OCI-LY7 (cell line): ENCODE measurements at regions not wholly inside any gene's neighbourhood (a gene's known extent, or its start where the extent isn't known, plus 50 kb on each side); places are given as distances from the start of the nearest gene placed in this dataset.

Experiments used
- BruUV-seq: library from RNA; stranded (reverse); fragments of 400-500 nt; replicated peaks from 2 replicates; lab custom pipeline; 2021; lab: Mats Ljungman, UMichigan
- CTCF ChIA-PET: fragments of 300-600 bp; sonication (Branson Sonifier 250); formaldehyde crosslinking; loops from one replicate; lab custom pipeline; 2022; ENCODE audit warnings: antibody characterized with exemption; ENCODE audit not compliant: unreplicated experiment; lab: Charles Lee
- POLR2A ChIA-PET: fragments of 300-600 bp; sonication (Branson Sonifier 250); formaldehyde crosslinking; loops from one replicate; lab custom pipeline; 2022; ENCODE audit warnings: antibody characterized with exemption; lab: Charles Lee
- DNase-seq: peaks from one replicate; pipeline ENCODE4 v3.0.0-alpha.2; 2015; ENCODE audit warnings: low spot score
- H2AFZ ChIP-seq: fragments of 200-600 bp; sonication (generic), shearing (Covaris generic); 2 replicates; pipeline ENCODE4 v1.6.1; 2014; ENCODE audit warnings: mild to moderate bottlenecking, antibody characterized with exemption, low read length, moderate library complexity
- H3K27ac ChIP-seq: fragments of 200-600 bp; sonication (generic); 2 replicates; pipeline ENCODE4 v1.5.1; 2014; ENCODE audit warnings: mixed run types, low read depth, mild to moderate bottlenecking, moderate library complexity, low read length, inconsistent platforms; ENCODE audit not compliant: poor library complexity, severe bottlenecking
- H3K36me3 ChIP-seq: fragments of 200-600 bp; sonication (generic); 2 replicates; pipeline ENCODE4 v1.6.1; 2014; ENCODE audit warnings: mild to moderate bottlenecking, antibody characterized with exemption, low read length, moderate library complexity, mixed read lengths; ENCODE audit not compliant: insufficient read depth
- H3K4me1 ChIP-seq: fragments of 200-600 bp; sonication (generic); 2 replicates; pipeline ENCODE4 v1.5.1; 2014; ENCODE audit warnings: mild to moderate bottlenecking, low read length; ENCODE audit not compliant: insufficient read depth, poor library complexity, severe bottlenecking
- H3K4me2 ChIP-seq: fragments of 200-600 bp; sonication (generic); 2 replicates; pipeline ENCODE4 v1.6.1; 2014; ENCODE audit warnings: mild to moderate bottlenecking, low read length
- H3K4me3 ChIP-seq: fragments of 200-600 bp; sonication (generic); 2 replicates; pipeline ENCODE4 v1.5.1; 2014; ENCODE audit warnings: mild to moderate bottlenecking, low read depth, low read length; ENCODE audit not compliant: poor library complexity, severe bottlenecking
- H3K79me2 ChIP-seq: fragments of 200-600 bp; sonication (generic); 2 replicates; pipeline ENCODE4 v1.6.1; 2016; ENCODE audit warnings: low read depth, mild to moderate bottlenecking, low read length, moderate library complexity, mixed read lengths; ENCODE audit not compliant: insufficient read depth
- H3K9me2 ChIP-seq: fragments of 200-600 bp; sonication (generic); 2 replicates; pipeline ENCODE4 v1.6.1; 2016; ENCODE audit warnings: mild to moderate bottlenecking, low read length, mixed read lengths; ENCODE audit not compliant: insufficient read depth
- H3K9me3 ChIP-seq: fragments of 200-600 bp; sonication (generic); 2 replicates; pipeline ENCODE4 v1.6.1; 2014; ENCODE audit warnings: mild to moderate bottlenecking, mixed run types, low read length, mixed read lengths
- H4K20me1 ChIP-seq: fragments of 200-600 bp; sonication (generic); 2 replicates; pipeline ENCODE4 v1.6.1; 2014; ENCODE audit warnings: mild to moderate bottlenecking, antibody characterized with exemption, low read length, moderate library complexity, mixed read lengths; ENCODE audit not compliant: insufficient read depth
- CTCF ChIP-seq: fragments of 200-600 bp; sonication (generic); conservative IDR thresholded peaks from 2 replicates; pipeline ENCODE4 v1.5.1; 2014; ENCODE audit warnings: mild to moderate bottlenecking, antibody characterized with exemption, low read length, moderate library complexity, mixed read lengths
- EZH2phosphoT487 ChIP-seq: fragments of 200-600 bp; sonication (generic); IDR thresholded peaks from 2 replicates; pipeline ENCODE4 v1.6.1; 2018; ENCODE audit warnings: low read depth, borderline replicate concordance, mild to moderate bottlenecking, mixed run types, antibody characterized with exemption, low read length, moderate library complexity, mixed read lengths
- intact Hi-C: fragments of 100-400 bp; cut with micrococcal nuclease; formaldehyde crosslinking; loops from one replicate; pipeline ENCODE4 v1.10.0; 2022; ENCODE audit not compliant: unreplicated experiment

GRCh38 chr2:5995832-5996231 lies 303.6 kb downstream of the SOX11 start:
- no peaks in the 10 kb centered on the region for H3K36me3 ChIP-seq
- ChIA-PET CTCF (interaction anchor here (0.6 kb wide), 1 partner anchor 10 kb away, joined by 3 read pairs; no protein-coding TSS in a partner anchor), POLR2A (no interaction called here)
- no peaks in the 10 kb centered on the region for H4K20me1 ChIP-seq
- no peak overlapping the region for H2AFZ ChIP-seq
- H3K4me3 ChIP-seq = no peak overlapping the region
- no TSS peak for BruUV-seq
- H3K79me2 ChIP-seq = no peaks in the 10 kb centered on the region
- no peak for DNase-seq
- intact Hi-C loops = no loop called here
- TF ChIP-seq EZH2phosphoT487 = no peak
- TF ChIP-seq CTCF = no peak
- H3K27ac ChIP-seq = no peak overlapping the region
- H3K4me2 ChIP-seq = no peak overlapping the region
- H3K4me1 ChIP-seq = no peaks in the 10 kb centered on the region
- H3K9me2 ChIP-seq = no peaks in the 10 kb centered on the region
- no peaks in the 10 kb centered on the region for H3K9me3 ChIP-seq

- BruUV-seq = no TSS peak
- Histone ChIP-seq H4K20me1 (no peaks in the 10 kb centered on the region), H3K79me2 (no peaks in the 10 kb centered on the region), H3K36me3 (no peaks in the 10 kb centered on the region), H2AFZ (no peak overlapping the region), H3K4me3 (no peak overlapping the region), H3K27ac (no peak overlapping the region), H3K9me2 (no peaks in the 10 kb centered on the region), H3K9me3 (no peaks in the 10 kb centered on the region), H3K4me2 (no peak overlapping the region), H3K4me1 (no peaks in the 10 kb centered on the region)
- no peak for DNase-seq
- TF ChIP-seq CTCF (no peak), EZH2phosphoT487 (no peak)
- POLR2A ChIA-PET = interaction anchor here (0.5 kb wide), 1 partner anchor 38 kb away, joined by 3 read pairs; no protein-coding TSS in a partner anchor
- CTCF ChIA-PET = no interaction called here
- intact Hi-C loops = no loop called here
These were observed 316.0 kb downstream of the SOX11 start for GRCh38 chr2:6008186-6008585.

- Histone ChIP-seq H2AFZ (no peak overlapping the region), H4K20me1 (no peaks in the 10 kb centered on the region), H3K27ac (no peak overlapping the region), H3K79me2 (no peaks in the 10 kb centered on the region), H3K4me2 (no peak overlapping the region), H3K9me2 (no peaks in the 10 kb centered on the region), H3K36me3 (no peaks in the 10 kb centered on the region), H3K9me3 (no peaks in the 10 kb centered on the region), H3K4me1 (no peaks in the 10 kb centered on the region), H3K4me3 (no peak overlapping the region)
- ChIA-PET CTCF (no interaction called here), POLR2A (interaction anchor here (0.5 kb wide), 1 partner anchor 39 kb away, joined by 3 read pairs; no protein-coding TSS in a partner anchor)
- TF ChIP-seq EZH2phosphoT487 (no peak), CTCF (no peak)
- DNase-seq = no peak
- BruUV-seq = no TSS peak
- intact Hi-C loops = no loop called here
These were observed 316.5 kb downstream of the SOX11 start for GRCh38 chr2:6008726-6009125.
